IMR-90 (cell line): ENCODE measurements at regions not wholly inside any gene's neighbourhood (a gene's known extent, or its start where the extent isn't known, plus 50 kb on each side); places are given as distances from the start of the nearest gene placed in this dataset.

ENCODE experiments used
- ATAC-seq: fragments of 200-7000 bp; cut with Tn5 transposase; 2 replicates; pipeline ENCODE4 v1.9.1; 2020; ENCODE audit warnings: low read depth, mild to moderate bottlenecking, moderate library complexity
- BruUV-seq: library from RNA; stranded (reverse); fragments of 400-500 nt; replicated peaks from 2 replicates; lab custom pipeline; 2021; lab: Mats Ljungman, UMichigan
- CTCF ChIA-PET: fragments of 300-600 bp; formaldehyde crosslinking; extraction: SDS; loops from one replicate; lab custom pipeline; 2021; ENCODE audit warnings: antibody characterized with exemption; lab: Yijun Ruan, JAX
- POLR2A ChIA-PET: fragments of 300-600 bp; sonication (Branson Sonifier 250); formaldehyde crosslinking; loops from one replicate; lab custom pipeline; 2022; ENCODE audit warnings: antibody characterized with exemption; ENCODE audit not compliant: unreplicated experiment; lab: Charles Lee
- DNase-seq: peaks from one replicate; pipeline ENCODE4 v3.0.0; 2013
- H2AFZ ChIP-seq: replicated peaks from 2 replicates; pipeline ENCODE3; 2013; ENCODE audit warnings: low read length, mild to moderate bottlenecking; ENCODE audit not compliant: poor library complexity
- H2AK5ac ChIP-seq: 2 replicates; pipeline ENCODE4 v1.6.1; 2013; ENCODE audit warnings: low read depth, low read length, inconsistent platforms
- H2AK9ac ChIP-seq: replicated peaks from 2 replicates; pipeline ENCODE3; 2013; ENCODE audit warnings: mild to moderate bottlenecking, low read depth, low read length, moderate library complexity; ENCODE audit not compliant: poor library complexity
- H2BK120ac ChIP-seq: 2 replicates; pipeline ENCODE4 v1.6.1; 2013; ENCODE audit warnings: low read depth, low read length, inconsistent platforms
- H2BK15ac ChIP-seq: 3 replicates; pipeline ENCODE4 v1.6.1; 2013; ENCODE audit warnings: low read depth, low read length, inconsistent platforms
- H2BK20ac ChIP-seq: 2 replicates; pipeline ENCODE4 v1.6.1; 2013; ENCODE audit warnings: low read depth, mild to moderate bottlenecking, inconsistent platforms, low read length, moderate library complexity
- H2BK5ac ChIP-seq: 2 replicates; pipeline ENCODE4 v1.6.1; 2013; ENCODE audit warnings: mild to moderate bottlenecking, low read depth, low read length, inconsistent platforms; ENCODE audit not compliant: poor library complexity, severe bottlenecking
- H3K14ac ChIP-seq: replicated peaks from 2 replicates; pipeline ENCODE4 v1.6.1; 2013; ENCODE audit warnings: low read depth, low read length, inconsistent platforms
- H3K18ac ChIP-seq: 2 replicates; pipeline ENCODE4 v1.6.1; 2013; ENCODE audit warnings: low read depth, low read length, control low read depth
- H3K23ac ChIP-seq: 2 replicates; pipeline ENCODE4 v1.6.1; 2013; ENCODE audit warnings: low read depth, low read length, inconsistent platforms
- H3K27ac ChIP-seq: 2 replicates; pipeline ENCODE4 v1.5.1; 2013; ENCODE audit warnings: mild to moderate bottlenecking, control low read depth, low read length; ENCODE audit not compliant: insufficient read depth
- H3K27me3 ChIP-seq: 2 replicates; pipeline ENCODE4 v1.6.1; 2013; ENCODE audit warnings: low read length; ENCODE audit not compliant: control insufficient read depth, insufficient read depth
- H3K36me3 ChIP-seq: 2 replicates; pipeline ENCODE4 v1.6.1; 2013; ENCODE audit warnings: low read length, mixed read lengths; ENCODE audit not compliant: control insufficient read depth, insufficient read depth
- H3K4ac ChIP-seq: 2 replicates; pipeline ENCODE4 v1.6.1; 2013; ENCODE audit warnings: low read depth, low read length, inconsistent platforms
- H3K4me1 ChIP-seq: 2 replicates; pipeline ENCODE4 v1.6.1; 2013; ENCODE audit warnings: low read length, mixed read lengths; ENCODE audit not compliant: control insufficient read depth, insufficient read depth
- H3K4me2 ChIP-seq: 2 replicates; pipeline ENCODE4 v1.6.1; 2013; ENCODE audit warnings: low read depth, mild to moderate bottlenecking, control low read depth, low read length, moderate library complexity
- H3K4me3 ChIP-seq: 2 replicates; pipeline ENCODE4 v1.5.1; 2013; ENCODE audit warnings: low read depth, mild to moderate bottlenecking, control low read depth, low read length, moderate library complexity; ENCODE audit not compliant: insufficient read depth
- H3K56ac ChIP-seq: 2 replicates; pipeline ENCODE4 v1.6.1; 2013; ENCODE audit warnings: low read length, inconsistent platforms; ENCODE audit not compliant: insufficient read depth; ENCODE audit errors: extremely low read depth
- H3K79me1 ChIP-seq, 2 experiments: 2 replicates each; pipeline ENCODE4 v1.6.1; 2013; ENCODE audit warnings: low read length in 2 of 2, inconsistent platforms in 1 of 2, low read depth in 1 of 2
- H3K9ac ChIP-seq: 2 replicates; pipeline ENCODE4 v1.6.1; 2013; ENCODE audit warnings: low read depth, low read length, control low read depth
- H3K9me1 ChIP-seq: 2 replicates; pipeline ENCODE4 v1.6.1; 2013; ENCODE audit warnings: low read length, inconsistent platforms; ENCODE audit not compliant: insufficient read depth
- H3K9me3 ChIP-seq: 2 replicates; pipeline ENCODE4 v1.6.1; 2013; ENCODE audit warnings: low read length; ENCODE audit not compliant: control insufficient read depth, insufficient read depth
- H4K20me1 ChIP-seq: 2 replicates; pipeline ENCODE4 v1.6.1; 2013; ENCODE audit warnings: low read length, inconsistent platforms; ENCODE audit not compliant: insufficient read depth
- H4K5ac ChIP-seq: 2 replicates; pipeline ENCODE4 v1.6.1; 2013; ENCODE audit warnings: mild to moderate bottlenecking, low read depth, low read length, control low read depth
- H4K8ac ChIP-seq, 2 experiments: 2 replicates each; pipeline ENCODE4 v1.6.1; 2013; ENCODE audit warnings: low read depth in 2 of 2, low read length in 2 of 2, control low read depth in 1 of 2, inconsistent platforms in 1 of 2
- H4K91ac ChIP-seq: 2 replicates; pipeline ENCODE4 v1.6.1; 2013; ENCODE audit warnings: low read depth, low read length, inconsistent platforms; ENCODE audit not compliant: insufficient read depth
- BHLHE40 ChIP-seq: fragments of 150-350 bp; IDR thresholded peaks from 2 replicates; pipeline ENCODE4 v1.6.1; 2016; ENCODE audit warnings: mild to moderate bottlenecking, low read depth, low read length
- POLR2A ChIP-seq: IDR thresholded peaks from 2 replicates; pipeline ENCODE4 v1.6.1; 2012; ENCODE audit warnings: mild to moderate bottlenecking, low read depth, low read length
- RAD21 ChIP-seq: IDR thresholded peaks from 2 replicates; pipeline ENCODE4 v1.6.1; 2012; ENCODE audit warnings: low read length, improper control_type of control experiment
- RFX5 ChIP-seq: IDR thresholded peaks from 2 replicates; pipeline ENCODE4 v1.8.0; 2012; ENCODE audit warnings: low read depth, mild to moderate bottlenecking, low read length, moderate library complexity
- SMC3 ChIP-seq: fragments of 150-350 bp; IDR thresholded peaks from 2 replicates; pipeline ENCODE4 v1.6.1; 2016; ENCODE audit warnings: low read depth, mild to moderate bottlenecking, antibody characterized with exemption, low read length, moderate library complexity
- WGBS, 2 experiments: methylation state at CpG; one replicate each; pipeline versions ENCODE4 v1.1.5 to v1.1.7; 2013; ENCODE audit warnings: missing lambda C conversion rate in 2 of 2; ENCODE audit not compliant: insufficient read length in 1 of 2; ENCODE audit errors: extremely low coverage in 2 of 2; 5-methylcytosine and 5-hydroxymethylcytosine counted together
- dilution Hi-C: fragments of 300-500 bp; cut with HindIII; formaldehyde crosslinking; loops from one replicate; pipeline ENCODE4 v1.14.3; 2018; ENCODE audit warnings: low sequenced_read_pairs; ENCODE audit not compliant: unreplicated experiment
- in situ Hi-C: fragments of 300-500 bp; cut with MboI; formaldehyde crosslinking; loops from 3 replicates; pipeline ENCODE4 v1.14.3; 2019; ENCODE audit warnings: low sequenced_read_pairs, inconsistent platforms, mixed read lengths
- intact Hi-C: fragments of 100-400 bp; cut with micrococcal nuclease; formaldehyde crosslinking; loops from 2 replicates; pipeline ENCODE4 v1.10.0; 2022
- TF ChIP-seq, protein P1 (sequence below): fragments of 150-350 bp; IDR thresholded peaks from 2 replicates; pipeline ENCODE4 v1.6.1; 2016; ENCODE audit warnings: low read depth, mild to moderate bottlenecking, low read length, moderate library complexity, borderline replicate concordance
- TF ChIP-seq, protein P2 (sequence below): conservative IDR thresholded peaks from 2 replicates; pipeline ENCODE4 v1.5.1; 2012; ENCODE audit warnings: mild to moderate bottlenecking, low read depth, low read length, improper control_type of control experiment
- TF ChIP-seq, protein P3 (sequence below): fragments of 150-350 bp; IDR thresholded peaks from 2 replicates; pipeline ENCODE4 v1.6.1; 2017; ENCODE audit warnings: mild to moderate bottlenecking, antibody characterized with exemption, low read length, low read depth

DNA sequence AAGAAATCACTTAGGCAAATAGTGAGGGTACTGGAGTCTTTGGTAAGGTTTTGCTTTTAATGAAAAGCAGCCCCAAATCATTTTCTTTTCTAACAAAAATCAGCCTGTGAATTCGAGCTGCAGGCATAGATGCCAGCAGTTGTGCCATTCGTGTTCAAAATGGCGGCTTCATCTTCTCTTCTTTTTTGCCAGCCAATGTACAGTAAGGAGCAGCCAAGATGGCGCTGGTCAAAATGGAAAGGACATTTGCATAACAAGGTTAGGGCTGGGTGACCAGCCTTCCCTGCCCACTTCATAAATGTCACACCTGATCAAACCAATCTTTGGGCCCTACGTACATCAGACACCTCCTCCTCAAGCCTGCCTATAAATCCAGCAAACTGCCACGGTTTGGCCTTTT lies 100.2 kb upstream of the RGS1 start:
- H3K9me3 ChIP-seq = no peaks in the 10 kb centered on the region; the same call in 1 of the 2 replicates
- no peak overlapping the region for H2AFZ ChIP-seq
- WGBS, 2 experiments = 90% methylated on average over 2 of the region's 6 CpGs; no CpG with 5 or more reads in 1 of the 2 experiments
- no peak overlapping the region for H3K4me2 ChIP-seq
- no peaks in the 10 kb centered on the region for H4K20me1 ChIP-seq
- H2BK120ac ChIP-seq = no peak overlapping the region
- H3K9me1 ChIP-seq = no peaks in the 10 kb centered on the region
- H3K27me3 ChIP-seq = no peaks in the 10 kb centered on the region
- no peak overlapping the region for H2AK5ac ChIP-seq
- H4K91ac ChIP-seq = no peak overlapping the region
- H4K5ac ChIP-seq = no peak overlapping the region
- H3K4me3 ChIP-seq = no peak overlapping the region
- CTCF ChIA-PET = interaction anchor here (1.9 kb wide), 1 partner anchor 135 kb away, joined by 12 read pairs; no protein-coding TSS in a partner anchor
- no peak overlapping the region for H2BK15ac ChIP-seq
- H2AK9ac ChIP-seq = no peak overlapping the region
- no peak overlapping the region for H2BK5ac ChIP-seq
- no peak overlapping the region for H3K9ac ChIP-seq
- ATAC-seq (no peak), DNase-seq (no peak)
- no peak overlapping the region; the same call in 1 of the 2 replicates for H3K4ac ChIP-seq
- intact Hi-C loops = loop anchor here (2.0 kb wide), 1 partner anchor 335 kb away; no protein-coding TSS in a partner anchor
- POLR2A ChIA-PET = no interaction called here
- H3K4me1 ChIP-seq = no peaks in the 10 kb centered on the region
- H4K8ac ChIP-seq = no peak overlapping the region
- no peaks in the 10 kb centered on the region for H3K36me3 ChIP-seq
- dilution Hi-C loops = loop anchor here (25.0 kb wide), 1 partner anchor 537 kb away; no protein-coding TSS in a partner anchor
- no peak overlapping the region for H3K27ac ChIP-seq
- TF ChIP-seq POLR2A = no peak
- no peak for TF ChIP-seq RAD21
- TF ChIP-seq SMC3 = no peak
- no peak for TF ChIP-seq RFX5
- TF ChIP-seq, protein P1, sequence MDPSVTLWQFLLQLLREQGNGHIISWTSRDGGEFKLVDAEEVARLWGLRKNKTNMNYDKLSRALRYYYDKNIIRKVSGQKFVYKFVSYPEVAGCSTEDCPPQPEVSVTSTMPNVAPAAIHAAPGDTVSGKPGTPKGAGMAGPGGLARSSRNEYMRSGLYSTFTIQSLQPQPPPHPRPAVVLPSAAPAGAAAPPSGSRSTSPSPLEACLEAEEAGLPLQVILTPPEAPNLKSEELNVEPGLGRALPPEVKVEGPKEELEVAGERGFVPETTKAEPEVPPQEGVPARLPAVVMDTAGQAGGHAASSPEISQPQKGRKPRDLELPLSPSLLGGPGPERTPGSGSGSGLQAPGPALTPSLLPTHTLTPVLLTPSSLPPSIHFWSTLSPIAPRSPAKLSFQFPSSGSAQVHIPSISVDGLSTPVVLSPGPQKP = no peak
- no peak for TF ChIP-seq BHLHE40
- TF ChIP-seq, protein P2, sequence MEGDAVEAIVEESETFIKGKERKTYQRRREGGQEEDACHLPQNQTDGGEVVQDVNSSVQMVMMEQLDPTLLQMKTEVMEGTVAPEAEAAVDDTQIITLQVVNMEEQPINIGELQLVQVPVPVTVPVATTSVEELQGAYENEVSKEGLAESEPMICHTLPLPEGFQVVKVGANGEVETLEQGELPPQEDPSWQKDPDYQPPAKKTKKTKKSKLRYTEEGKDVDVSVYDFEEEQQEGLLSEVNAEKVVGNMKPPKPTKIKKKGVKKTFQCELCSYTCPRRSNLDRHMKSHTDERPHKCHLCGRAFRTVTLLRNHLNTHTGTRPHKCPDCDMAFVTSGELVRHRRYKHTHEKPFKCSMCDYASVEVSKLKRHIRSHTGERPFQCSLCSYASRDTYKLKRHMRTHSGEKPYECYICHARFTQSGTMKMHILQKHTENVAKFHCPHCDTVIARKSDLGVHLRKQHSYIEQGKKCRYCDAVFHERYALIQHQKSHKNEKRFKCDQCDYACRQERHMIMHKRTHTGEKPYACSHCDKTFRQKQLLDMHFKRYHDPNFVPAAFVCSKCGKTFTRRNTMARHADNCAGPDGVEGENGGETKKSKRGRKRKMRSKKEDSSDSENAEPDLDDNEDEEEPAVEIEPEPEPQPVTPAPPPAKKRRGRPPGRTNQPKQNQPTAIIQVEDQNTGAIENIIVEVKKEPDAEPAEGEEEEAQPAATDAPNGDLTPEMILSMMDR = no peak
- TF ChIP-seq, protein P3, sequence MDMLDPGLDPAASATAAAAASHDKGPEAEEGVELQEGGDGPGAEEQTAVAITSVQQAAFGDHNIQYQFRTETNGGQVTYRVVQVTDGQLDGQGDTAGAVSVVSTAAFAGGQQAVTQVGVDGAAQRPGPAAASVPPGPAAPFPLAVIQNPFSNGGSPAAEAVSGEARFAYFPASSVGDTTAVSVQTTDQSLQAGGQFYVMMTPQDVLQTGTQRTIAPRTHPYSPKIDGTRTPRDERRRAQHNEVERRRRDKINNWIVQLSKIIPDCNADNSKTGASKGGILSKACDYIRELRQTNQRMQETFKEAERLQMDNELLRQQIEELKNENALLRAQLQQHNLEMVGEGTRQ = no peak
- H3K79me1 ChIP-seq = no peaks in the 10 kb centered on the region
- H2BK20ac ChIP-seq = no peak overlapping the region
- in situ Hi-C loops = loop anchor here (10.0 kb wide), 2 partner anchors 109 to 639 kb away; no protein-coding TSS in a partner anchor
- no peak overlapping the region for H3K14ac ChIP-seq
- BruUV-seq = no TSS peak
- no peak overlapping the region for H3K18ac ChIP-seq
- no peak overlapping the region for H3K23ac ChIP-seq
- H3K56ac ChIP-seq = no peak overlapping the region
